ENCODE measurements at regions not wholly inside any gene's neighbourhood (a gene's known extent, or its start where the extent isn't known, plus 50 kb on each side); places are given as distances from the start of the nearest gene placed in this dataset.

GRCh38 chr4:156103311-156103710, 149.6 kb upstream of the CTSO start:
- Histone ChIP-seq H4K20me1 (ENCODE audit: insufficient read depth) (no peaks in the 10 kb centered on the region), H3K27ac (ENCODE audit: low read depth, low read length) (no peak overlapping the region), H3K36me3 (ENCODE audit: control insufficient read depth in 1 of 2, insufficient read depth in 2 of 2, low read length in 2 of 2) (no peaks in the 10 kb centered on the region), H2AFZ (ENCODE audit: low read depth, low read length, poor library complexity, severe bottlenecking) (no peak overlapping the region), H3K4me2 (ENCODE audit: low read length) (no peak overlapping the region), H3K4me3 (replicated peaks in 1 of 2; ENCODE audit: low read depth in 1 of 2, low read length in 2 of 2) (no peak overlapping the region), H3K79me2 (ENCODE audit: insufficient read depth, low read length) (no peaks in the 10 kb centered on the region), H3K9me2 (ENCODE audit: insufficient read depth) (no peaks in the 10 kb centered on the region), H3K9me3 (ENCODE audit: control insufficient read depth in 1 of 2, insufficient read depth in 1 of 2, low read depth in 1 of 2, low read length in 2 of 2) (no peaks in the 10 kb centered on the region), H3K9ac (ENCODE audit: low read length) (no peak overlapping the region), H3K4me1 (ENCODE audit: control insufficient read depth in 1 of 2, insufficient read depth in 2 of 2, low read length in 2 of 2) (no peaks in the 10 kb centered on the region), H3K27me3 (ENCODE audit: insufficient read depth, low read length) (no peaks in the 10 kb centered on the region)
- RAD21 ChIA-PET (ENCODE audit: low non-redundant PET in 1 of 2, low total read pairs in 2 of 2, uncharacterized antibody in 2 of 2, unreplicated experiment in 2 of 2) = no interaction called here
- DNase-seq (ENCODE audit: low read depth, low spot score) = no peak
- POLR2A ChIA-PET = no interaction called here
- no peak for TF ChIP-seq FOSL1 (IDR thresholded peaks at IDR 0.05; ENCODE audit: low read depth)
- TF ChIP-seq SIN3A (IDR thresholded peaks at IDR 0.05; ENCODE audit: low read depth) = no peak
- TF ChIP-seq EZH2 (IDR thresholded peaks at IDR 0.05) = no peak
- no peak for TF ChIP-seq ZNF274 (IDR thresholded peaks at IDR 0.05; ENCODE audit: low read depth, low read length)
- no peak for TF ChIP-seq ELF1 (IDR thresholded peaks at IDR 0.05; ENCODE audit: borderline replicate concordance, low read depth)
- TF ChIP-seq EGR1 (IDR thresholded peaks at IDR 0.05; ENCODE audit: low read depth) = no peak
- TF ChIP-seq YY1 (IDR thresholded peaks at IDR 0.05; ENCODE audit: extremely low read depth, insufficient replicate concordance, low read depth, low read length) = no peak
- TF ChIP-seq MAX (IDR thresholded peaks at IDR 0.05) = no peak
- TF ChIP-seq CTCF (IDR thresholded peaks at IDR 0.05 in 2 of 3, conservative IDR thresholded peaks at IDR 0.05 in 1 of 3; ENCODE audit: borderline replicate concordance in 1 of 3, insufficient read depth in 1 of 3, low read depth in 2 of 3, low read length in 2 of 3) = no peak
- TF ChIP-seq POLR2A (IDR thresholded peaks at IDR 0.05; ENCODE audit: borderline replicate concordance, extremely low read depth, insufficient read depth, insufficient read length) = no peak
- TF ChIP-seq REST (IDR thresholded peaks at IDR 0.05; ENCODE audit: low read depth) = no peak
- intact Hi-C loops (cut with micrococcal nuclease) = no loop called here
- ATAC-seq = no peak
- no TSS peak for BruUV-seq (replicated peaks)
- CTCF ChIA-PET = no interaction called here

All from HCT116 (cell line).